HG03571 (cell line): ENCODE measurements at regions not wholly inside any gene's neighbourhood (a gene's known extent, or its start where the extent isn't known, plus 50 kb on each side); places are given as distances from the start of the nearest gene placed in this dataset.

ENCODE experiments used
- ATAC-seq: cut with Tn5 transposase; IDR thresholded peaks from one replicate; pipeline ENCODE4 v1.9.1; 2021; ENCODE audit not compliant: unreplicated experiment

GRCh38 chr2:84290537-84290936 lies 168.5 kb downstream of the SUCLG1 start:
- no peak for ATAC-seq

DNA sequence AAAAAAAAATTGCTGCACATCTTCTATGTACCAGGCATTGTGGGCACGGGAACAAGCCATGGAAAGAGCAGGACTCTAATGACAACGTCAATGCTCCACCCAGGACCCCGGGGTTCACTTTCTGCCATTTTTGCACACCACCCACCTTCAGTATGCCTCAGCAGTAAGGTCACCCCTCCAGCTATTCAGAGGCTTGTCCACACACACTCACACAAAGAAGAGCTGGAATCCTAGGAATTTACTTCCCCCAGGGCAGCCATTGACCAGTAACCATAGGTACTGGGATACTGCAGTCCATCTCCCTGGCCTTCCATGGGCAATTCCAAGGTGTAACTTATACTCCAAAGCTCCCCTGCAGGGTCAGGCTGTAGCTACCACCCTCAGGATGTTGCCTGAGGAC lies 170.8 kb downstream of the SUCLG1 start:
- ATAC-seq = no peak

DNA sequence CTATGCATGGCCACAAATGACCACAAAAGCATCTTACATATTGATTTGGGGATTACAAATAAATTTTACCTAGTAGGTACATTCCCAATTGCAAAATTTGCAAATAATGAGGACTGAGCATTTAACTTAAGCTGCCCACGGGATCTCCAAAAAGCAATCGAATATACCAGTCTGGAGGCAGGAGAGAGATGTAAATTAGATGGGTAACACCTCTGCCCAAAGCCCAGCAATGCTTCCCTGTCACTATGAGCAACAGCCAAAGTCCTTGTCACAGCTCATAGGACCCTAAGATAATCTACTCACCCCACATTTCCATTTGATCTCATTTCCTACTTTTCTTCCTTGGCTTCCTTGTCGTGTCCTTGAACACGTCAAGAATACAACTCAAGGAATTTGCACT lies 172.2 kb downstream of the SUCLG1 start:
- ATAC-seq = no peak

GRCh38 chr2:84285056-84285747 lies 173.9 kb downstream of the SUCLG1 start:
- ATAC-seq = no peak

- no peak for ATAC-seq
Observed at GRCh38 chr2:84283506-84283905, 175.6 kb downstream of the SUCLG1 start.

- ATAC-seq = no peak
Observed at GRCh38 chr2:84281510-84281909, 177.6 kb downstream of the SUCLG1 start.

DNA sequence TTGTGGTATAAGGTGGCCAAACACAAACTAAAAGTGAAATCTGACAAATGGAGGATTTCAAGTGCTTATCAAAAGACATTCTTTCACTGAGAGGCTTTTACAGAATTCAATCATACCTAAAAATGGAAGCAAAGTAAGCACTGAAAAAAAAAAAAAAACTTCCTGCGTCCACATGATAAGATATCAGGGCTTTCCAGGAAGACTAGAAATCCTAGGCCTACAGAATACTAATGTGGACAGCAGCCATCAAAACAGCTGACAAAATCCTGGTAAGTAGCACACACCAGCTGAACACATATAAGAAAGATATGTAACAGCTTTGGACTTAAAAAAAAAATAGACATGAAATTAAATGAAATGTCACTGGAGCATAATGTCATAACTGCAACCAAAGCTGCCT lies 178.2 kb downstream of the SUCLG1 start:
- ATAC-seq = no peak

DNA sequence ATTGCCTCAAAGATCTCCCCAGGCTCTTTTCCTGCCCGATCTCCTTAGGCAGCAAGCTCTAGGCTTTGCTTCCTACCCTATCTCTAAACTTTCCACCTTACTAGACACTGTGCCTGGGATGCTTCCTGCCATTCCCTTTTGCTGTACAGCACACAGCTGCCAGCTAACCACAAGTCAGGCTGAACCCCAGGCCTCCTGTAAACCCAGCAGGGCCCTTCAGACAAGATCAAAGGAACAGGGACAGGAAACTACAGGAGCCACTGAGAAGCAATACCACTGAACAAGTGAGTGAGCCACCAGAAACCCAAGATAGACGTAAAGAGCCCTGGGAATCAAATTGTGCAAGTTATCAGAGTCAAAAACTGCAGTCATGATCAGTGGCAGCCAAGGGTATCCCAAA lies 180.7 kb downstream of the SUCLG1 start:
- no peak for ATAC-seq

- no peak for ATAC-seq
Observed at GRCh38 chr2:84276590-84277255, 182.4 kb downstream of the SUCLG1 start.

GRCh38 chr2:84273406-84273805 lies 185.7 kb downstream of the SUCLG1 start:
- no peak for ATAC-seq

GRCh38 chr2:84271977-84272376 lies 187.1 kb downstream of the SUCLG1 start:
- no peak for ATAC-seq

DNA sequence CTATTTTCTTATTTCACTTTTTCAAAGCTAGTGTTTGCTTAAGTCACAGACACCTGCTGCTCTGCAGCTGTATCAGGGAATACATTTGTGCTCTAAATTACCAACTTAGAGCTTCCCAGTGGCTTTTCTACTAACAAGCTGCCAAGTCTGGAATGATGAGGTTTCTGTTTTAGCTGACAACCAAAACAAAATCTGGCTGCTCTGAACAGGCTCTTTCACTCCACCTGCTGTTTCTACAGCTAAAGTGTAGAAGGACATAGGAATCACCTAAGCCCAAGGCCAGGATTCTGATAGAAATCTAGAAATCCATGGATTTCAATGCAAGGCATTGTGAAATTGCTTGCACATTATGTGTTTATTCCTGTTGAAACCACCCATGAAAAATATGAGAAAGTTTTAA lies 201.2 kb downstream of the SUCLG1 start:
- ATAC-seq = no peak

DNA sequence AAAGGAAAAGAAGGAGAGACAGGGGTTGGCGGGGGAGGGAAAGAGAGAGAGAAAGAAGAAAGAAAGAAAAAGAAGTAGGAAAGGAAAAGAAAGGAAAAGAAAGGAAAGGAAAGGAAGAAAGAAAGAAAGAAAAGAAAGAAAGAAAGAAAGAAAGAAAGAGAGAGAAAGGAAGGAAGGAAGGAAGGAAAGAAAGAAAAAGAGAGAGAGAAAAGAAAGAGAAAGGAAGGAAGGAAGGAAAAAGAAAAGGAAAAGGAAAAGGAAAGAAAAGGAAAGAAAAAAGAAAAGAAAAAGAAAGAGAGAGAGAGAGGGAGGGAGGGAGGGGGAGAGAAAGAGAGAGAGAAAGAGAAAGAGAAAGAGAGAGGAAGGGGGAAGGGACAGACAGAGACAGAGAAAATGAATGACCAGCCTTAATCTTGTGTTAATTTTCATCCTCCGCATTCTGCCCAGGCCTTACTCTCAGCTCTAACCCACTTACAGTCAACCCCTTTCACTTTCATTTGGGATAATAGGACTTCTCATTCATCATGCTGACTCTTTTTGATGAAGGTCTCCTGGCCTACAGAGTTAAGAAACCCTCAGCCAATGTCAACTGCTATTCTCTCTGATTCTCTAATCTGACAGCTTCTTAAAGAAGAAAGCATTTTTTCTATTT lies 207.3 kb downstream of the SUCLG1 start:
- ATAC-seq = no peak

- no peak for ATAC-seq
Observed at GRCh38 chr2:84249140-84249539, 209.9 kb downstream of the SUCLG1 start.

- no peak for ATAC-seq
Observed at GRCh38 chr2:84247532-84247931, 211.5 kb downstream of the SUCLG1 start.

DNA sequence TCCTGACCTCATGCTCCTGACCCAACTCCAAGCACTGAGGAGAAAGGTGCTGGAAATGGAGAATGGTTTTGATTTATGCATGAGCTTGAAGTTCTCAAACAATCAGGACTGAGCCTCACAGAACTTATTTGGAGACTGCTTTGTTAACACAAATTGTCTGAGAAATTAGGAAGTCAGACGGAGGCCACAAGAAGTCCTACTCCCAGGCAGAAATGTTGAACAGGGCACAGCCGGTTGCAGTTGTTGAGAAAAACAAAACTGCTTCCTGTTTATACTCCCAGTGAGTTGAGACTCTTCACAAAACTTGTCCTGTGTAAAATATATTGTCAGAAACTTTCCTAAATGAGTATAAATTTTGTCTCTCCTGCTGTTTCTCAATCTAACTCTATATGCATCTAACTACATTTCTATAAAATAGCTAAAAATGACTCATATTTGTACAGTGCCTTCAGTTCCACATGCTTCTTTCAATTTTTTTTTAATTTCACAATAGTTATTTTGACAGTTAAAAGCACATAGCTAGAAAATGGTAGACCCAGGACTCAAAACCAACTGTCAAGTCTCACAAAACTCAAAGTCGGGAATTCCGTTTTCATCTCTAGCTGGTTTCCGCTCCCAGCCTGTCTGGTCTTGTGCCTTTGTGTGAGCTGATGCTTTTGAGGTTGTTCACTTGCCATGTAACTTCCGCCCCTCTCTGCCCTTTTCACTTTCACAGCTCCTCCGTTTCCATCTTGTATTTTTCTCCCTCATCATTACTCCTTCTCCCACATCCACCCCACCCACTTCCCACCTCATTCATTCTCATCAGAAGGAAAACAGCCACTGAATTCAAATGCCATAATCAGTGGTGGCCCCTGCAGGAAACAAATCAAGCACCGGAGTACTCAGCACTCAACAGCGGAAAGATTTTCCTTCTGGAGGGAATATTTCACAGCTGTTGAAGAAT lies 215.0 kb downstream of the SUCLG1 start:
- no peak for ATAC-seq

DNA sequence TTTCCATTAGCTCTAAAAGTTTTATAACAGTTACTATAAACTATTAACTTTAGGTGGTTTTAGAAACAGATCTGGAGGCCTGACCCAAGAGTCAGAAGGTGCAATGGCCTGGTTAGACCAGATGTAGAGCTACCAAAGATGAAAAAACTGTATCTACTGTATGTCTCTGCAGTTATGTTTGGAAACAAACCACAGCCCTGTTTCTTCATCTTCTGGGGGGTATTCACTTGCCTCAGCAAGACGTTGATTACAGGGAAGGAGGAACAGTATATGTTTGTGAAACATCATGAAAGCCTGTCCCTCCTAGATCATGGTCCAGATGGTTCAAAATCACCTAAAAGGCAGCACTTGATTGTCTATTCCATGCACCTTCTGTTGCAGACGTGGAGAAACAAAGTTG lies 220.2 kb downstream of the SUCLG1 start:
- ATAC-seq = no peak

GRCh38 chr2:84236288-84236687 lies 222.8 kb downstream of the SUCLG1 start:
- no peak for ATAC-seq

DNA sequence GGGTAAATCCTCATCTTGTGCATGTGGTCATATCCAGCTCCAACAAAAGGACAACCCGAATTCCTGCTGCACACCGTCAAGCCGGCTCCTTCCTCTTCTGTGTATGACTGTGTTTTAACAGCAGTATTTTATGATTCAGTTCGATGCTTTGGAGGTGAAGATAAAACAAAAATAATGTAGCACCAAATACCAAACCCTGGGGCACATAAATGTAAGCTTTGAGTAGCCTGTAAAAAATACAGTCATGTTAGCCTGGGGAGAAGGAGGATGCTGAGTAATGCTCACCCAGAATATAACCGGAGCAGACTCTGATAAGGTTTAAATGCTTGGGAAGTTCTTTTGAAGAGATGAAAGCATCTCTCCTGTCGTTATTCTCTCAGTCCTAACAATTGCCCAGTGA lies 225.0 kb downstream of the SUCLG1 start:
- no peak for ATAC-seq

DNA sequence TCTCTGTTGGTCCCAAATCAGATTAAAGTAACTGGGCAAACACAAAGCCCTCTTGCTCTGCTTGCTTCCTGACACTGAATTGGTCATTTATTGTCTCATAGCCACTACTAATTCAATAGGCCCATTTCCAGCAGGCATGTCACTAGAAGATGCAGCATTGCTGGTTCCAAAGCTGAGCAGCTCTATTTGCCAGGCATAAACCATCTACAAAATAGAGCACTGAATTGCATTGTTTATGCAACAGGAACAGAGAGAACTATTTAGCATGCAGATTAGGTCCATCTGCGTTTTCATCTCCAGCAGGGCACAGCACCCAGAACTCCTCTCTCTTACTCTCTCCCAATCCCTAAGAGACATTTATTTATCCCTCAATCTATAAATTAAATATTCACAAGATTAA lies 227.6 kb downstream of the SUCLG1 start:
- no peak for ATAC-seq

DNA sequence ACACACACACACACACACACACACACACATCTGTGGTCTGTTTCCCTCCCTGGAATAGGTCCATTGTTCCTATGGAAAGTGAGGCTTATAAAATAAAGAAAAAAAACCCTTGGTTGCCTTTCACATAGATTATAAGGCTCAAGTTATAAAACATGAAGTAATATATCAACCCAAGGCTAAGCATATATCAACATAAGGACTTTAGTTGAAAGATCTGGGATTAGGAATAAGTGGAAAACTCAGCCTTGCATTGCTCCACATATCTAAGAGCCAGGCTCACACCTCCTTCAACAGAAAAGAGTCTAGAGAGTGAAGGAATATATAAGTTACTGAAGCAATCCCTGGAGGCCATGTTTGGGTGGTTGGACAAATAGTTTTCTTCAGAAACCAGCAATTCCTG lies 235.0 kb downstream of the SUCLG1 start:
- no peak for ATAC-seq
